GM12878 (cell line): ENCODE measurements at regions not wholly inside any gene's neighbourhood (a gene's known extent, or its start where the extent isn't known, plus 50 kb on each side); places are given as distances from the start of the nearest gene placed in this dataset.
A peak's percentile ranks its signal among the peaks of the same experiment; 100 is the strongest.

Experiments
- ATF2 ChIP-seq: IDR thresholded peaks from 2 replicates; pipeline ENCODE4 v1.6.1; 2012; ENCODE audit warnings: low read length, inconsistent platforms
- BHLHE40 ChIP-seq, 2 experiments: fragments of 450-650 bp in 1 of 2; IDR thresholded peaks; 2 replicates each; pipeline ENCODE4 v1.6.1; 2011 to 2017; ENCODE audit warnings: low read depth in 2 of 2, borderline replicate concordance in 1 of 2, improper control_type of control experiment in 1 of 2, low read length in 1 of 2, mild to moderate bottlenecking in 1 of 2
- CBX3 ChIP-seq: fragments of 200-600 bp; sonication (generic); IDR thresholded peaks from 2 replicates; pipeline ENCODE4 v1.6.1; 2016; ENCODE audit warnings: low read depth, borderline replicate concordance
- CHD2 ChIP-seq: IDR thresholded peaks from 2 replicates; pipeline ENCODE4 v1.6.1; 2011; ENCODE audit warnings: low read depth, low read length, improper control_type of control experiment, borderline replicate concordance
- CREB1 ChIP-seq: IDR thresholded peaks from 2 replicates; pipeline ENCODE4 v1.6.1; 2012; ENCODE audit warnings: low read depth, mild to moderate bottlenecking, inconsistent platforms
- CTCF ChIP-seq, 3 experiments: IDR thresholded peaks in 2 of 3; conservative IDR thresholded peaks in 1 of 3; 2 replicates each; pipeline ENCODE4 v1.5.1; 2011; ENCODE audit warnings: low read depth in 3 of 3, low read length in 3 of 3, mild to moderate bottlenecking in 3 of 3, control low read depth in 2 of 3, moderate library complexity in 2 of 3, inconsistent platforms in 1 of 3, mixed read lengths in 1 of 3; ENCODE audit not compliant: control insufficient read depth in 2 of 3, insufficient read depth in 1 of 3; ENCODE audit errors: extremely low read depth in 1 of 3
- EZH2 ChIP-seq: IDR thresholded peaks from 2 replicates; pipeline ENCODE4 v1.6.1; 2012; ENCODE audit warnings: low read depth, mild to moderate bottlenecking, control low read depth, inconsistent platforms, low read length, borderline replicate concordance; ENCODE audit not compliant: control insufficient read depth
- HSF1 ChIP-seq: fragments of 150-350 bp; IDR thresholded peaks from 2 replicates; pipeline ENCODE4 v1.6.1; 2014; ENCODE audit warnings: mild to moderate bottlenecking, low read depth, low read length
- POLR2A ChIP-seq: IDR thresholded peaks from 2 replicates; pipeline ENCODE4 v1.6.1; 2011; ENCODE audit warnings: low read depth, mild to moderate bottlenecking, low read length
- POU2F2 ChIP-seq: IDR thresholded peaks from 3 replicates; pipeline ENCODE4 v1.6.1; 2011; ENCODE audit warnings: low read depth, mild to moderate bottlenecking, low read length, borderline replicate concordance
- TCF3 ChIP-seq: IDR thresholded peaks from 2 replicates; pipeline ENCODE4 v1.6.1; 2012; ENCODE audit warnings: low read depth, mild to moderate bottlenecking, low read length, borderline replicate concordance; ENCODE audit not compliant: insufficient read depth
- TCF7 ChIP-seq: IDR thresholded peaks from 2 replicates; pipeline ENCODE4 v1.6.1; 2014; ENCODE audit warnings: antibody characterized with exemption, borderline replicate concordance
- USF1 ChIP-seq: IDR thresholded peaks from 2 replicates; pipeline ENCODE4 v1.6.1; 2011; ENCODE audit warnings: borderline replicate concordance, low read depth, mild to moderate bottlenecking, moderate library complexity, mixed read lengths, low read length; ENCODE audit not compliant: insufficient read depth; ENCODE audit errors: extremely low read length
- ZBTB33 ChIP-seq: fragments of 450-650 bp; IDR thresholded peaks from 2 replicates; pipeline ENCODE4 v1.6.1; 2017; ENCODE audit warnings: mild to moderate bottlenecking

GRCh38 chr5:17412760-17413671 is 85.0 kb upstream of the TAF11L2 start:
- TF ChIP-seq CREB1 (no peak), CBX3 (no peak), POLR2A (no peak), ATF2 (no peak), BHLHE40 (IDR thresholded peaks at IDR 0.05; ENCODE audit: borderline replicate concordance in 1 of 2, low read depth in 2 of 2, low read length in 1 of 2) (no peak), CTCF (IDR thresholded peaks at IDR 0.05 in 2 of 3, conservative IDR thresholded peaks at IDR 0.05 in 1 of 3; ENCODE audit: control insufficient read depth in 2 of 3, extremely low read depth in 1 of 3, insufficient read depth in 1 of 3, low read depth in 3 of 3, low read length in 3 of 3) (peak in 1 of 3 experiments; percentile 21; a peak in 2 of 6 replicates), EZH2 (no peak), TCF3 (no peak), USF1 (no peak), POU2F2 (no peak), ZBTB33 (no peak), CHD2 (no peak), TCF7 (no peak), HSF1 (no peak)
